ENCODE measurements at regions not wholly inside any gene's neighbourhood (a gene's known extent, or its start where the extent isn't known, plus 50 kb on each side); places are given as distances from the start of the nearest gene placed in this dataset.

DNA sequence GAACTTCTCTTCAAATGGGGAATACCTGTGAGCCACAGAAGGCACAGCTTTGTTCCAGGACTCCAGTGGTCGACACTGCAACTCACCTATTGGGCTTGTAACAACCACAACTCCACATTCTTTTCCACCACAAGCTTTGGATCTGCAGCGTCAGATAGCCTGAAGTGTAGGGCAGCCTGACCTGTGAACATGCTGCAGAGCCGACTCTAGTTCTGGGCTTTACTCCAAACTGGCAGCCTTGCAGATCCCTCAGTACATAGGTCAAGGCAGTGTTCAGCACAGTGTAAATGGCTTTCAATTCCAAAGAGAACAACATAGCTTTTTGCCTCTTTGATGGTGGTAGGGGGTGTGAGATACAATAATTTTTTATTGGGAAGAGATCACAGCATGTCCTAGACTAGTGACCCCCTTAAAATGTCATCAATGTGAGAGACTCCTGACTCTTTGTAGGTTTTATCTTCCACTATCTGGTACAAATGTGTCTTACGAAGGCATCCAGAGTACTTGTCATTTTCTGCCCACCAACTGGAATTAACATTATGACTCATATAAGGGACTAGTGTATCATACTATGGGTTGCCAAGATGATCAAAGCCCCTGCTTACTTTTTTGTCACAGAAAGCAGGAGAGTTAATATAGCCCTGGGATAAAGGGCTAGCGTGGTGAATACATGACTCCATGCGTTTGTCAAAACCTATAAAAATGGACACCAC is 149.8 kb downstream of the COPS8 start:
- TF ChIP-seq, protein P1, sequence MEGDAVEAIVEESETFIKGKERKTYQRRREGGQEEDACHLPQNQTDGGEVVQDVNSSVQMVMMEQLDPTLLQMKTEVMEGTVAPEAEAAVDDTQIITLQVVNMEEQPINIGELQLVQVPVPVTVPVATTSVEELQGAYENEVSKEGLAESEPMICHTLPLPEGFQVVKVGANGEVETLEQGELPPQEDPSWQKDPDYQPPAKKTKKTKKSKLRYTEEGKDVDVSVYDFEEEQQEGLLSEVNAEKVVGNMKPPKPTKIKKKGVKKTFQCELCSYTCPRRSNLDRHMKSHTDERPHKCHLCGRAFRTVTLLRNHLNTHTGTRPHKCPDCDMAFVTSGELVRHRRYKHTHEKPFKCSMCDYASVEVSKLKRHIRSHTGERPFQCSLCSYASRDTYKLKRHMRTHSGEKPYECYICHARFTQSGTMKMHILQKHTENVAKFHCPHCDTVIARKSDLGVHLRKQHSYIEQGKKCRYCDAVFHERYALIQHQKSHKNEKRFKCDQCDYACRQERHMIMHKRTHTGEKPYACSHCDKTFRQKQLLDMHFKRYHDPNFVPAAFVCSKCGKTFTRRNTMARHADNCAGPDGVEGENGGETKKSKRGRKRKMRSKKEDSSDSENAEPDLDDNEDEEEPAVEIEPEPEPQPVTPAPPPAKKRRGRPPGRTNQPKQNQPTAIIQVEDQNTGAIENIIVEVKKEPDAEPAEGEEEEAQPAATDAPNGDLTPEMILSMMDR (IDR thresholded peaks at IDR 0.05): no peak
- TF ChIP-seq POLR2A (IDR thresholded peaks at IDR 0.05): no peak

Measured in uterus (tissue), 2 donors.